RWPE2 (cell line): ENCODE measurements at regions not wholly inside any gene's neighbourhood (a gene's known extent, or its start where the extent isn't known, plus 50 kb on each side); places are given as distances from the start of the nearest gene placed in this dataset.

Experiments
- ATAC-seq: fragments of 200-7000 bp; cut with Tn5 transposase; 3 replicates; pipeline ENCODE4 v1.9.1; 2021; ENCODE audit warnings: low read depth
- DNase-seq: peaks from one replicate; pipeline ENCODE4 v3.0.0-alpha.2; 2020; ENCODE audit warnings: low spot score
- H3K27ac ChIP-seq: fragments of 450-650 bp; 2 replicates; pipeline ENCODE4 v1.5.1; 2017; ENCODE audit warnings: mild to moderate bottlenecking; ENCODE audit not compliant: poor library complexity, severe bottlenecking
- H3K27me3 ChIP-seq: fragments of 250-450 bp; sonication (Bioruptor Pico); 2 replicates; pipeline ENCODE4 v1.5.1; 2021; ENCODE audit warnings: mild to moderate bottlenecking, moderate library complexity; ENCODE audit not compliant: insufficient read depth, poor library complexity, severe bottlenecking
- H3K36me3 ChIP-seq: fragments of 250-450 bp; sonication (Bioruptor Pico); 2 replicates; pipeline ENCODE4 v1.5.1; 2020; ENCODE audit warnings: low read depth, mild to moderate bottlenecking, moderate library complexity
- H3K4me1 ChIP-seq: fragments of 250-450 bp; sonication (Bioruptor Pico); 2 replicates; pipeline ENCODE4 v1.5.1; 2021; ENCODE audit warnings: mild to moderate bottlenecking, moderate library complexity; ENCODE audit not compliant: insufficient read depth, poor library complexity, severe bottlenecking
- H3K4me3 ChIP-seq: fragments of 250-450 bp; sonication (Bioruptor Pico); 2 replicates; pipeline ENCODE4 v1.5.1; 2021; ENCODE audit warnings: mild to moderate bottlenecking, moderate library complexity; ENCODE audit not compliant: severe bottlenecking
- H3K9me3 ChIP-seq: fragments of 250-450 bp; sonication (Bioruptor Pico); 2 replicates; pipeline ENCODE4 v1.5.1; 2021; ENCODE audit warnings: mild to moderate bottlenecking, moderate library complexity; ENCODE audit not compliant: severe bottlenecking
- TF ChIP-seq, protein P1 (sequence below): fragments of 450-650 bp; IDR thresholded peaks from one replicate; pipeline ENCODE4 v1.5.1; 2017; ENCODE audit warnings: mild to moderate bottlenecking, moderate library complexity; ENCODE audit not compliant: poor library complexity, severe bottlenecking

DNA sequence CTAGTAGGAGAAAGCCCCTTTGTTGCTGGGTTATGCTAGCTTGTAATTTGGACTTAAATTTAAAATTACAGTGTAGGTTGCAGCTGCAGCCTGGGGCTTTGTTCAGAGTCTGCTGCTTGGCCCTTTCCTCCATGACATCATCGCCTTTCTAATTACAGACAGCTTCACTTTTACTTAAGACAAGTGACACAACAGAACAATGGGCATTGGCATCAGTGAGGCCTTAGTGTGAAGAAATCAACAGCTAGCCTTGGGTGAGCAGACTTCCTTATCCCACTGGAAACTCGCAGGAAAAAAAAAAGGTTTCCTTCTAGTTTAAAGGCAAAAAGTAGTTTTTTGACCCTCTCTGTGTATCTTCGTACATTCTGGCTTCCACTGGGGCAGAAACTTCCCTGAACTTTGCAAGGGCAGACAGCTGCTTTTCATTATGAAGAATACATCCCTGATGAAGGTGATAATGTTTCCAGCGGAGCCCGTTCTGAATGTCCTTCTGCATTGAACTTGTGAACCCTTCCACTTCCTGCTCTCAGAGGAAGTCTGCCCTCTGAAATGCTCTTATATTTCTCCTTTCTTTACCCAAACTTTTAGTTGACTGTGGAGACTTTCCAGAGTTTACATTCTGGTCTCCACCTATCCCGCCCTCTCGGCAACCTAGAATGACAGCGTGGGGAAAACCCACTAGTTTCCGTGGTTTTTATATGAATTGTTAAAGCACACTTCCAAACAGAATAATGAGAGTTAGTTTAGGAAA is 123.2 kb upstream of the FAM9C start:
- Histone ChIP-seq H3K36me3 (no peaks in the 10 kb centered on the region), H3K4me3 (no peak overlapping the region), H3K9me3 (no peaks in the 10 kb centered on the region), H3K4me1 (no peaks in the 10 kb centered on the region), H3K27ac (no peak overlapping the region), H3K27me3 (no peaks in the 10 kb centered on the region)
- DNase-seq (no peak), ATAC-seq (no peak)
- TF ChIP-seq, protein P1, sequence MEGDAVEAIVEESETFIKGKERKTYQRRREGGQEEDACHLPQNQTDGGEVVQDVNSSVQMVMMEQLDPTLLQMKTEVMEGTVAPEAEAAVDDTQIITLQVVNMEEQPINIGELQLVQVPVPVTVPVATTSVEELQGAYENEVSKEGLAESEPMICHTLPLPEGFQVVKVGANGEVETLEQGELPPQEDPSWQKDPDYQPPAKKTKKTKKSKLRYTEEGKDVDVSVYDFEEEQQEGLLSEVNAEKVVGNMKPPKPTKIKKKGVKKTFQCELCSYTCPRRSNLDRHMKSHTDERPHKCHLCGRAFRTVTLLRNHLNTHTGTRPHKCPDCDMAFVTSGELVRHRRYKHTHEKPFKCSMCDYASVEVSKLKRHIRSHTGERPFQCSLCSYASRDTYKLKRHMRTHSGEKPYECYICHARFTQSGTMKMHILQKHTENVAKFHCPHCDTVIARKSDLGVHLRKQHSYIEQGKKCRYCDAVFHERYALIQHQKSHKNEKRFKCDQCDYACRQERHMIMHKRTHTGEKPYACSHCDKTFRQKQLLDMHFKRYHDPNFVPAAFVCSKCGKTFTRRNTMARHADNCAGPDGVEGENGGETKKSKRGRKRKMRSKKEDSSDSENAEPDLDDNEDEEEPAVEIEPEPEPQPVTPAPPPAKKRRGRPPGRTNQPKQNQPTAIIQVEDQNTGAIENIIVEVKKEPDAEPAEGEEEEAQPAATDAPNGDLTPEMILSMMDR = no peak

DNA sequence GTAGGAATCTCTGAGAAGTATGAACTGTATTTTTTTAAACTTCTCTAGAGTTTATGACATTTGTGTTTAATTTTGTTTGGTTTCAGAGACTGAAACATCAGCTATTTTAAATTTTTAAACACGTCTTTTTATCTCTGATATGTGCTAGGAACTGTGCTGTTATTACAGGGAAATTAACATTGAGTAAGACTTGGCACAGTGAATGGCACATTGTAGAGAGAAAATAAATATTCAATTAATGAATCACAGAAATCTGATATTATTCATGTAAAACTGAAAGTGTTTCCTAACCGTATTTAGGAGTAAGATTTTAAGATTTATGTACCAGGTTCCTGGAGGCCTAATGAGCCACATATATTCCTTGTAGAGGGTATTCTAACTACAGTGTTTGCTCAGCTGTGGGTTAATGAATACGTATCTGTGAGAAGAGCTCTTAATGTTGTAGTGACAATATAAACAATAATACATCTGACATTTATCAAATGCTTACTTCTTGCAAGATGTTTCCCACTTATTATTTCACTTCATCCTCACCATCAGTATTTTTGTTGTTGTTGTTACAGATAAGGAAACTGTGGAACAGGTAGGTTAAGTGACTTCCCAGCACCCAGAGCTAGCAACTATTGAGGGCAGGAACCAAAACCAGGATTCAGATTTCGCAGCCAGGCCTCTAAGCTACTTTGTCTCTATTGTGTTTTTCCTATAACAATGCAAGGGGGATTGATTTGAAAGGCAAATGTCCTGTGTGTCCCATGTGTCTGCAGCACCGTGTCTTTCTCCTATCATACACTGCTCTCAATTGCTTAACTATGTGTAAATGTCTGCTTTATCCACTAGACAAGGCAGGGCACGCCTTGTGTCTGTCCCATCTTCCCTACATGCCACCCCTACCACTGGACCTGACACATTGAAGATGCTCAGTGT is 121.1 kb upstream of the FAM9C start:
- Histone ChIP-seq H3K4me1 (no peaks in the 10 kb centered on the region), H3K27me3 (no peaks in the 10 kb centered on the region), H3K9me3 (no peaks in the 10 kb centered on the region), H3K27ac (no peak overlapping the region), H3K36me3 (no peaks in the 10 kb centered on the region), H3K4me3 (no peak overlapping the region)
- DNase-seq = no peak
- no peak for ATAC-seq
- TF ChIP-seq, protein P1 = no peak

DNA sequence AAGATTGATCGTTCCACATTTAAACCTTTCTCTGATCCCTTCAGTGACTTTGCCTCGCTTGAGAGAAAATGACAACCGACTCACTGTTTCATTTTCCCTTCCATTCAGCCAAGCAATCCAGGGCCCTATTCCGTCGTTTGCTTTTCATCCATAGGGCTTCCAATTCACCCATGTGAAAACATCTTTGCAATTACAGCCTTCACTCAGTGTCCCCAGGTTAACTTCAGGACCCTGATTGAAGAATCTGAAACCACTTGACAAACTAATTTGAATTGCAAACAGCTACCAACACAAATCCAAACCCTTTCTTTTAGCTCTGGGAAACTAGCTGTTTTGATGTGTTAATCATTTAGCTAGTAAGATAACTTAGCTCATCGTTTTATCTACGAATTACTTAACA is 120.2 kb upstream of the FAM9C start:
- Histone ChIP-seq H3K4me1 (no peaks in the 10 kb centered on the region), H3K9me3 (no peaks in the 10 kb centered on the region), H3K4me3 (no peak overlapping the region), H3K27ac (no peak overlapping the region), H3K36me3 (no peaks in the 10 kb centered on the region), H3K27me3 (no peaks in the 10 kb centered on the region)
- ATAC-seq = no peak
- no peak for DNase-seq
- TF ChIP-seq, protein P1 = no peak

DNA sequence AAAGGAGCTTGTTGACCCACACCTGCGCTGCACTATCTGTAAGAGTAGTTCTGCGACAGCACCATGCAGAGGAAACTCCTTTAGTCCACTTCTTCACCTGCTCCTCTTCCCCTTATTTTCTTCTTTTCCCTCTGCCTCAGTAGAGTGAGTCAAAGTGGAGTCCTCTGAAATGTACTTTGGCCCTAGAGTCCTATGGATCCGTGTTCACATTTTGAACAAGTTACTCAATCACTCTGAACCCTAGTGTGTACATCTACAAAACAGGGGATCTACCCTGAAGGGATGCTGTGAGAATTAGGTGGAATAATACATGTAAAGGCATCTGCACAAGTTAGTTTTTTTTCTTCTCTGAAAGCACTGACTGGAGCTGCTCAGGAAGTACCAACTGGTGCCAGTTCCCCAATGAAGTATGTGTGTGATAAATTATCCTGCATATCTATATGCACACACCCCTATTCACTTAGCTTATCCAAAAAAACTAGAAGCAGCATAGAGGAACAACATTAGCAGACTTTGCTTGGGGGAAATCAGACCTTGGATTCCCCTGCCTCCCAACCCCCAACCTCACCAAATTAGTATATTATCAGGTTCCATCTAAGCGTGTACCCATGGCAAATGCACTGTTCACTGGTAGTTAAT is 118.5 kb upstream of the FAM9C start:
- DNase-seq (no peak), ATAC-seq (no peak)
- Histone ChIP-seq H3K9me3 (no peaks in the 10 kb centered on the region), H3K27me3 (no peaks in the 10 kb centered on the region), H3K4me1 (no peaks in the 10 kb centered on the region), H3K4me3 (no peak overlapping the region), H3K36me3 (no peaks in the 10 kb centered on the region), H3K27ac (no peak overlapping the region)
- TF ChIP-seq, protein P1 = no peak
